ENCODE measurements at regions not wholly inside any gene's neighbourhood (a gene's known extent, or its start where the extent isn't known, plus 50 kb on each side); places are given as distances from the start of the nearest gene placed in this dataset.

- TF ChIP-seq CTCF (IDR thresholded peaks at IDR 0.05; ENCODE audit: poor library complexity) (no peak), EZH2 (IDR thresholded peaks at IDR 0.05; ENCODE audit: borderline replicate concordance) (no peak), EZH2phosphoT487 (IDR thresholded peaks at IDR 0.05; ENCODE audit: low read depth, severe bottlenecking, unreplicated experiment) (no peak)
These were observed 146.3 kb upstream of the EXOC2 start for GRCh38 chr6:839201-839600.

Data from hepatocyte (in vitro differentiated cells).